Prostate gland (tissue), 2 donors: ENCODE measurements at regions not wholly inside any gene's neighbourhood (a gene's known extent, or its start where the extent isn't known, plus 50 kb on each side); places are given as distances from the start of the nearest gene placed in this dataset.

Source experiments
- DNase-seq: peaks from one replicate; pipeline ENCODE4 v3.0.0-alpha.2; 2019; ENCODE audit warnings: low spot score
- H3K27ac ChIP-seq, 2 donors: fragments of 200-600 bp; sonication (generic); 2 replicates each; pipeline ENCODE4 v1.5.1; 2017 to 2019
- H3K27me3 ChIP-seq: fragments of 200-600 bp; sonication (generic); replicated peaks from 2 replicates; pipeline ENCODE4 v1.5.1; 2019; ENCODE audit not compliant: insufficient read depth
- H3K36me3 ChIP-seq, 2 donors: fragments of 200-600 bp; sonication (generic); 1 replicate in 1 of 2; 2 replicates in 1 of 2; pipeline versions ENCODE4 v1.5.1 to v1.8.1; 2017 to 2019
- H3K4me1 ChIP-seq: fragments of 200-600 bp; sonication (generic); replicated peaks from 2 replicates; pipeline ENCODE4 v1.5.1; 2019
- H3K4me3 ChIP-seq, 2 donors: fragments of 200-600 bp; sonication (generic); 2 replicates each; pipeline ENCODE4 v1.5.1; 2017 to 2019
- H3K9me3 ChIP-seq: fragments of 200-600 bp; sonication (generic); 2 replicates; pipeline ENCODE4 v1.5.1; 2017
- CTCF ChIP-seq, 4 experiments: fragments of 200-600 bp in 2 of 4; fragments of 450-650 bp in 2 of 4; sonication (generic) in 2 of 4; IDR thresholded peaks; 1 replicate in 3 of 4; 2 replicates in 1 of 4; pipeline ENCODE4 v1.5.1; 2016 to 2019; ENCODE audit warnings: antibody characterized with exemption in 4 of 4, mild to moderate bottlenecking in 2 of 4, moderate library complexity in 2 of 4
- POLR2A ChIP-seq: fragments of 450-650 bp; IDR thresholded peaks from one replicate; pipeline ENCODE4 v1.6.1; 2016; ENCODE audit warnings: antibody characterized with exemption, mild to moderate bottlenecking
- POLR2AphosphoS5 ChIP-seq: sonication (generic); formaldehyde crosslinking; IDR thresholded peaks from one replicate; pipeline ENCODE4 v1.6.1; 2017; ENCODE audit warnings: antibody characterized with exemption
- WGBS: methylation state at CpG from one replicate; pipeline ENCODE4 v1.1.5; 2018; 5-methylcytosine and 5-hydroxymethylcytosine counted together
- intact Hi-C: fragments of 100-400 bp; cut with DNase I; formaldehyde crosslinking; loops from one replicate; pipeline ENCODE4 v1.14.2; 2022

- no peak overlapping the region for H3K4me3 ChIP-seq
- H3K27ac ChIP-seq: no peak overlapping the region
- WGBS: 58% methylated on average over 3 of the region's 3 CpGs
- H3K4me1 ChIP-seq: no peaks in the 10 kb centered on the region
- DNase-seq: no peak
- H3K36me3 ChIP-seq: no peaks in the 10 kb centered on the region
- no peaks in the 10 kb centered on the region for H3K9me3 ChIP-seq
- intact Hi-C loops: no loop called here
- no peaks in the 10 kb centered on the region for H3K27me3 ChIP-seq
- TF ChIP-seq CTCF (IDR thresholded peaks at IDR 0.05) (no peak), POLR2AphosphoS5 (no peak), POLR2A (no peak)
Observed at GRCh38 chr17:65332779-65333178, 195.6 kb downstream of the RGS9 start.

GRCh38 chr17:65332375-65332774 lies 195.2 kb downstream of the RGS9 start:
- no peaks in the 10 kb centered on the region for H3K4me1 ChIP-seq
- no peak for TF ChIP-seq POLR2AphosphoS5
- TF ChIP-seq POLR2A: no peak
- no peak for TF ChIP-seq CTCF (IDR thresholded peaks at IDR 0.05)
- no peaks in the 10 kb centered on the region for H3K27me3 ChIP-seq
- no peaks in the 10 kb centered on the region for H3K9me3 ChIP-seq
- 85% methylated on average over 1 of the region's 1 CpG for WGBS
- no peaks in the 10 kb centered on the region for H3K36me3 ChIP-seq
- H3K4me3 ChIP-seq: no peak overlapping the region
- DNase-seq: no peak
- intact Hi-C loops: no loop called here
- H3K27ac ChIP-seq: no peak overlapping the region

- Histone ChIP-seq H3K36me3 (no peaks in the 10 kb centered on the region), H3K9me3 (no peaks in the 10 kb centered on the region), H3K4me1 (no peaks in the 10 kb centered on the region), H3K27ac (no peak overlapping the region), H3K27me3 (no peaks in the 10 kb centered on the region), H3K4me3 (no peak overlapping the region)
- intact Hi-C loops: no loop called here
- DNase-seq: no peak
- TF ChIP-seq CTCF (IDR thresholded peaks at IDR 0.05) (no peak), POLR2A (no peak), POLR2AphosphoS5 (no peak)
Observed at GRCh38 chr17:65328567-65328966, 191.4 kb downstream of the RGS9 start.

GRCh38 chr17:65324611-65325342 lies 187.6 kb downstream of the RGS9 start:
- Histone ChIP-seq H3K9me3 (no peaks in the 10 kb centered on the region), H3K36me3 (no peaks in the 10 kb centered on the region), H3K27ac (no peak overlapping the region), H3K4me1 (no peaks in the 10 kb centered on the region), H3K4me3 (no peak overlapping the region), H3K27me3 (no peaks in the 10 kb centered on the region)
- no peak for TF ChIP-seq CTCF (IDR thresholded peaks at IDR 0.05)
- TF ChIP-seq POLR2AphosphoS5: no peak
- TF ChIP-seq POLR2A: no peak
- DNase-seq: no peak
- WGBS: 73% methylated on average over 5 of the region's 5 CpGs
- intact Hi-C loops: no loop called here

- Histone ChIP-seq H3K36me3 (no peaks in the 10 kb centered on the region), H3K4me1 (no peaks in the 10 kb centered on the region), H3K27ac (no peak overlapping the region), H3K4me3 (no peak overlapping the region), H3K9me3 (no peaks in the 10 kb centered on the region), H3K27me3 (no peaks in the 10 kb centered on the region)
- no peak for TF ChIP-seq CTCF (IDR thresholded peaks at IDR 0.05)
- TF ChIP-seq POLR2AphosphoS5: no peak
- TF ChIP-seq POLR2A: no peak
- intact Hi-C loops: no loop called here
- DNase-seq: no peak
- WGBS: 72% methylated on average over 2 of the region's 2 CpGs
Observed at GRCh38 chr17:65323049-65323448, 185.9 kb downstream of the RGS9 start.
